ENCODE measurements at regions not wholly inside any gene's neighbourhood (a gene's known extent, or its start where the extent isn't known, plus 50 kb on each side); places are given as distances from the start of the nearest gene placed in this dataset.

DNA sequence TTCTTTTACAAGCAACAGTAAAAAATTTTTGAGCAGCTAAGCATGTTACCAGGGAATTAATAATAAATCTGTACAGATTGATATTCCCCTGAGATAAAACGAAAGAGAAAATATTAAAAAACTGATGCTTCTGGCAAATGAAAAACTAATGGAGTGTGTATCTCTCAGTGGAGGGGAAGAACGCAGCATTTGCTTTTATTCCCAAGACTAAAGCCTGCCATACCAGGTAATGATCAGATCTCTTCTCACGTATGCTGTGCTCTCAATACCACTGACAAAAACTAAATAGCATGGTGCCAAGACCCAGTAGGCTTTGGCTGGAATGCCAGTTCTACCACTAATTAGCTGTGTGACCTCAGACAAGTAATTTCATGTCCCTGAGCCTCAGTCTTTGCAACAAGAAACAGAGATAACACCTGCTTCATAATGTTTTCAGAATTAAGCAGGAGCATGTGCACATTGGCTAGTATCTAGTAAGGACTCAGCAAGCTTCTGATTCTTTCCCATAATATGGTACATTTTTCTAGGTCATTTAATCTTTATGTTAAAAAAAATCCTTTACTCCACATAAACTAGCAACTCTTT lies 179.6 kb downstream of the CENPC start:
- TF ChIP-seq, protein P1, sequence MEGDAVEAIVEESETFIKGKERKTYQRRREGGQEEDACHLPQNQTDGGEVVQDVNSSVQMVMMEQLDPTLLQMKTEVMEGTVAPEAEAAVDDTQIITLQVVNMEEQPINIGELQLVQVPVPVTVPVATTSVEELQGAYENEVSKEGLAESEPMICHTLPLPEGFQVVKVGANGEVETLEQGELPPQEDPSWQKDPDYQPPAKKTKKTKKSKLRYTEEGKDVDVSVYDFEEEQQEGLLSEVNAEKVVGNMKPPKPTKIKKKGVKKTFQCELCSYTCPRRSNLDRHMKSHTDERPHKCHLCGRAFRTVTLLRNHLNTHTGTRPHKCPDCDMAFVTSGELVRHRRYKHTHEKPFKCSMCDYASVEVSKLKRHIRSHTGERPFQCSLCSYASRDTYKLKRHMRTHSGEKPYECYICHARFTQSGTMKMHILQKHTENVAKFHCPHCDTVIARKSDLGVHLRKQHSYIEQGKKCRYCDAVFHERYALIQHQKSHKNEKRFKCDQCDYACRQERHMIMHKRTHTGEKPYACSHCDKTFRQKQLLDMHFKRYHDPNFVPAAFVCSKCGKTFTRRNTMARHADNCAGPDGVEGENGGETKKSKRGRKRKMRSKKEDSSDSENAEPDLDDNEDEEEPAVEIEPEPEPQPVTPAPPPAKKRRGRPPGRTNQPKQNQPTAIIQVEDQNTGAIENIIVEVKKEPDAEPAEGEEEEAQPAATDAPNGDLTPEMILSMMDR (IDR thresholded peaks at IDR 0.05; ENCODE audit: insufficient read depth, low read length): no peak
- DNase-seq (ENCODE audit: low read depth): no peak

DNA sequence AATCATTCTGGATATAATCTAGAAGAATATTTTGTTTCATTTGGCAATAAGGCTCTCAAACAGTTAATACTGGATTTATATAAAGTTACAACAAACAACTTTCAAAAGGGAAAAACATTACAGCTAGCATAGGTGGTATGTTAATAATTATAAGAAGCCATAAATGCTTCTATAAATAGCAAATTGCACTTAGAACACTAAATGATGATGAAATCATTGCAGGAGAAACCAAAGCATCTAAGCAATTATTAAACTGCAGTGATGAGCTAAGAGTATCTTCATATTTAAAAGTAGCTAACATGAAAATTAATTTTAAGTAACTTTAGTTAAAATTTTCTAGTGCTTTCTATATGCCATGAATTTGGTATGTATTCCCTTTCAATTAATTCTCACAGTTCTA lies 189.5 kb downstream of the CENPC start:
- TF ChIP-seq, protein P1 (IDR thresholded peaks at IDR 0.05; ENCODE audit: insufficient read depth, low read length): no peak
- DNase-seq (ENCODE audit: low read depth): no peak
- no peak overlapping the region for H3K4me3 ChIP-seq (ENCODE audit: low read depth, low read length)

More for the DNA sequence above, 179.6 kb downstream of the CENPC start:
- H3K4me3 ChIP-seq (ENCODE audit: low read depth, low read length): no peak overlapping the region

DNA sequence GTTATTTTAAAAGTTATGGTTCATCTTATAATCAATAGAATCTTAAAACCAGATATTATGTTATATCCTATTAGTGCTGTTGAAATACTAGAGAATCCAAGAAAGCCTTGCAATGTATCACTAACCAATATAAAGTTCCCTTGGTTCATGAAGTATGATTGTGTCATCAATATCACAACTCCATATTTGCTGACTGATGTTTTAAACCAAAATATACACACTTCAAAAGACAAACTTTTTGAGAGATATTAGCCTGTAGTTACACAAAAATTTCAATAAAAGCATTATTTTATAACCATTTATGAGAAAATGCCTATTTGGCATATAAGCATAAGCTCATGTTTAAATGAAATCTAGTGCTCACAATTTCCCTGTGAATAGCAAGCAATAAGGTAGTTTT lies 198.6 kb downstream of the CENPC start:
- DNase-seq (ENCODE audit: low read depth): no peak
- no peak overlapping the region for H3K4me3 ChIP-seq (ENCODE audit: low read depth, low read length)
- TF ChIP-seq, protein P1 (IDR thresholded peaks at IDR 0.05; ENCODE audit: insufficient read depth, low read length): no peak

DNA sequence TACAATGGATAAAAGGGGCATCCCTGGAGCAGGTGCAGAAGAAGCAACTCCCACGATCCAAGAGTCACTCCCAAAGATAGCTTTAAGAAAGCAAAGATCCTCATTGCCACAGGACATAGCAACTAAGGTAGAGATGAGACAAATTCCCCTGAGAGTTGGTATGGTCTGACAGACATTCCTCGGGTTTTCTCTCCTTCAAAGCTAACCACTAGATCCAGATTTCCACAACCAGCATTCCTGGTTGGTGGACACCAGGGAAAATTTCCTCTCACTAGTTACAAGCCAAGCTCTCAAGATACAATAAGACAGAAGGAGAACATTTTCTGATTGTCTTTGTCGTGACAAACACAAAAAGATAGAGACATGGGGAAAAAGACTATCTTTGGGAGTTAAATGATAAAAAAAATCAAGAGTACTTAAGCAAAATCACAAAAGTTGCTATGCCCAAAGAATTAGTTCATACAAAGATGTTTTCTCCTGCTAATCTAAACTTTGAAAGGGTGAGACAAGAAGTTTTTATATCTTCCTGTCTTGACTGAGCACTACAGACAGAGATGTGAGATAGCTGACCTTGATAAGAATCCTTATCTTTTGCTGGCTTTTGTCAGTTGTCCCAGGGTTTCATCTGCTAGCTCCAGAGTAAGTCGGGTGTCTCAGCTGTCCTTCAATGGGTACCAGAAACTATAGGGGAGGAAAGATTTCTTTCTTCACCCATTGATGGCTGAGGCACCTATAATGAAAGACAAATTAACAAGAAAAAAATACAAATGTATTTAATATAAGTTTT lies 200.5 kb downstream of the CENPC start:
- TF ChIP-seq, protein P1 (IDR thresholded peaks at IDR 0.05; ENCODE audit: insufficient read depth, low read length): no peak
- no peak overlapping the region for H3K4me3 ChIP-seq (ENCODE audit: low read depth, low read length)
- no peak for DNase-seq (ENCODE audit: low read depth)

DNA sequence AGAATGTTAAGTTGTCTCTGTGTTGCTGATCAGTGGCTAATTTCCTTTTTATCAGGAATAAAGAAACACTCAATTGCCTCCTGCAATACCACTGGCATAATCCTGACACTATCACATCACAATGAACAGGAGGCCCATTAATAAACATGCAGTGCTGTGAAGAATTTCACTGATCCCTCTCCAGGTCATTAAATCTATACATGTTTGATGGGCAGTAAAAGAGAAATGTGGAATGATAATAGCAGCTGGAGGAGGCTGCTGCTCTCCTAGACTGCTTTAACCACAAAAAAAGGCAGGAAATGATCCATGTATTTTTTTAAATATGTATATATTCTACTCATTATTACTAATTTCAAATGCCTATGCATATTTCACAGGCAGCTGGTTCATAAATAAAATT lies 202.1 kb downstream of the CENPC start:
- H3K4me3 ChIP-seq (ENCODE audit: low read depth, low read length): no peak overlapping the region
- TF ChIP-seq, protein P1 (IDR thresholded peaks at IDR 0.05; ENCODE audit: insufficient read depth, low read length): no peak
- DNase-seq (ENCODE audit: low read depth): no peak

DNA sequence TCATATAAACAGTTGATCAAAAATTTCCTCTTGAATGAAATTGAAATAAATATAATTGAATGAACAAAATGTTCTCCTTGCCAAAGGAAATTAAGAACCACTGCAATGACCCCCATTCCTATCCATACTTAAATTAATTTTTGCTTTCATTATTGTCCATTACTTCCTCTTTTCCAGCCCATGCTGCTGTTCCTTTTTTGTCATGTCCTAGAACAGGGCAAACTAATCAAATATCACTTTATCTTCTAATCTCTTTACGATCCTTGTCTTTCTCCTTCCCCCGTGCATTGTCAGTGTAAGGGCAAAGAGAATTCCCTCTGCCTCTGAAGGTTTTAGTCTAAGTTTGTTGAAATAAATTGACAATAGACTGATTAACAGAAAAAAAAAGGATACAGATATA lies 203.0 kb downstream of the CENPC start:
- no peak for DNase-seq (ENCODE audit: low read depth)
- H3K4me3 ChIP-seq (ENCODE audit: low read depth, low read length): no peak overlapping the region
- TF ChIP-seq, protein P1 (IDR thresholded peaks at IDR 0.05; ENCODE audit: insufficient read depth, low read length): no peak

Measured in fibroblast of the aortic adventitia (primary cell).